ENCODE measurements at regions not wholly inside any gene's neighbourhood (a gene's known extent, or its start where the extent isn't known, plus 50 kb on each side); places are given as distances from the start of the nearest gene placed in this dataset.

- no peak for DNase-seq
Observed at GRCh38 chr12:47558625-47559345, 147.0 kb downstream of the RPAP3 start.

GRCh38 chr12:47557386-47557785, 148.4 kb downstream of the RPAP3 start:
- no peak for DNase-seq

- DNase-seq, result no peak
Observed at GRCh38 chr12:47556261-47557030, 149.4 kb downstream of the RPAP3 start.

DNA sequence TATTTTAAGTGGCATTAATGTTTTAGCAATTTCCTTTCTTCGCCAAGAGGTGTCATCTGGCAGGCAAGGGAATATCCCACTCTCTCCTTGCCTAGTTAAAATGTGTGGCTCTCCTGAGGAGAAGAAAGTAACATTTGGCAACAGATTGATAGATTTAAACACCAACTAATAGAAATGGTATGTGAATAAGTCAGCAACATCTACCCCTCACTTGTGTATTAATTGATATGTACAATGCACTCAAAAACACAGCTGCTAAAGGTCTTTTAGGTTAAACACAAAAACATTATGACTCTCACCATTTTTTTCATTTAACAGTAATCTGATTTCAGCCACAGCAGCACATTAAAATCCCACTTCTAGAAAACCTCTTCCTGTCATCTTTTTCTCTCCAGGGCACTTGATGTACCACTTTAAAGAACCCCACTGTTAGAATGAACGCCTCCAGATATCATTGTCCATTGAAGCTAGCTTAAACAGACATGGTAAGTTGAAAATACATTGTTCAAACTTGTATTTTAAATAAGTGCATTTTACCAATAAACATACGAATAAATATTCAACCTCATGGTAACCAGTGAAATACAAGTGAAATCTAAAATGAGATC, 151.7 kb downstream of the RPAP3 start:
- no peak for DNase-seq

- DNase-seq, result no peak
Observed at GRCh38 chr12:47553266-47553665, 152.6 kb downstream of the RPAP3 start.

DNA sequence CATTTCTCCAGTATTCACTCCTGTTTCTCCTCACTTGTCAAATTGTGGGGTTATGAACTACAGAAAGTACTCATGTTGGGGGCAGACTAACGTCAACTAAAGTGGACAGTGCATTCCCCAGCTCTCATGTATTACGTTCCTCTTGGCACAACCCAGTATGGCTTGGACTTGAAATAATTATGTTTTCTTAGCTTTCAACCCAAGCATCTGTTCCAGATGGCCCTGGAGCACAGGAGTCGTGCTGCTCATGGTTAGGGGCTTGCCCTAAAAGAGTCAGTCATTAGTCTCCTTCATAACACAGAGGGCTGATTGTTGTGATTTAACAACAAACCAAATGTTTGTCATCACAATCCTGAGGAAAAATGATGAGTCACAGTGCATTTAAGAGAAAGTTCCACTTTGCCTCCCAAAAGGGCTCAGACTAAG, 154.4 kb downstream of the RPAP3 start:
- DNase-seq, result no peak

GRCh38 chr12:47549258-47549657, 156.6 kb downstream of the RPAP3 start:
- DNase-seq, result peak; percentile 13

- no peak for DNase-seq
Observed at GRCh38 chr12:47548401-47548800, 157.4 kb downstream of the RPAP3 start.

GRCh38 chr12:47547077-47547476, 158.8 kb downstream of the RPAP3 start:
- no peak for DNase-seq

DNA sequence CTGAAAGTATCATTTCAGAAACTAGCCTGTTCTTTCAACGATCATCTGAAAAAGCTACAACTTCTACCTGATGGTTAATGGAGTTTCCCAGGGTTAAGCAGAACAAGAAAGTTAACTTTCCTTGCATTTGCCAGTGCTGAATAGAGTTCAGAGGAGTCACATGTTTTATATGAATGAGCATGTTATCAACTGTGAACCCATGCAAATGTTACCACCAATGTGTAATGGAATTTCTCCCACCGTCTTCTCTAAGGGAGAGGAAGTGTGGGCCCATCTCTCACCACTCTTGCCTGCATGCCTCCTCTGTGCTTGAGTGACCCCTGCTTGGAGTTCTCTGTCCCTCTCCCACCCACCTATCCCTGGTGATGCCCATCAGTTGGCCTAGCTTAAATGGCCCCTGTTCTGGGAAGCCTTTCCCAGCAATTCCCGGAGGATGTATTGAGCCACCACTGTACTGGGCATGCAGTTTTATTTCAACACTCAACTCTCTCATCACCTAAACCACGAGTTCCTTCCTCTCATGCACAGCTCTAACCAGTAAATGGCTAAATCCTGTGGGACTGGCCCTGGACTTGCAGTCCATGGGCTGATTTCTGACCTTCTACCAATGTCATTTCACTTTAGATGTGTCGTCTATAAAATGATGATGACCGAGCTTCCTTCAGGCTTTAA, 159.8 kb downstream of the RPAP3 start:
- DNase-seq, result no peak

DNA sequence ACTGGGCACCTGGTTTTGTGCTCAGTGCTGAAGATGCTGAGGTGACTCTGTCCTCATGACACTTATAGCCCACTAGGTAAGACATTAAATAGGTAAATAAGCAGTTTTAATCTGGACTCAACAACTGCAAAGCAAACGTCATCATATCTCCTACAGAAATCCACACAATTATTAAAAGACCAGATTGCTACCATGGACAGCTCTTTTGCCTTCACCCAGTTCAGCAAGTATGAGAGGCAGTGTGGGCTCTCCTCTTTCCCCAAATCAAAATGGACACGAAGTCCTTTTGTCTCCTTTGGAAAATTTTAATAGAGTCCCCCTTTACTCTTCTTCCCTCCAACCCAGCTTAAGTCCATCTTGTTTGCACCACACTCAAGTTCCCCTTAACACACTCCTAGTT, 171.1 kb downstream of the RPAP3 start:
- no peak for DNase-seq

GRCh38 chr12:47530050-47530449, 175.8 kb downstream of the RPAP3 start:
- no peak for DNase-seq

DNA sequence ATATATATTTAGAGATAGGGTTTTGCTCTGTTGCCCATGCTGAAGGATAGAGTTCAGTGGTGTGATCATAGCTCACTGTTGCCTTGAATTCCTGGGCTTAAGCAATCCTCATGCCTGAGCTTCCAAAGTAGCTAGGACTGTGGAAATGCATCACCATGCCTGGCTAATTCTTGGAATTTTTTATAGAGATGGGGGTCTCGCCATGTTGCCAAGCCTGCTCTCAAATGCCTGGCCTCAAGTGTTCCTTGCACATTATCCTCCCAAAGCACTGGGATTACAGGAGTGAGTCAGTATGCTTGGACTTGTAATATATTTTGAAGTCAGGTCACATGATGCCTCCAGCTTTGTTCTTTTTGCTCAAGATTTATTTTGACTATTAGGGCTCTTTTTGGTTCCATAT, 178.0 kb downstream of the RPAP3 start:
- no peak for DNase-seq

- DNase-seq, result no peak
Observed at GRCh38 chr12:47520029-47520428, 185.8 kb downstream of the RPAP3 start.

- no peak for DNase-seq
Observed at GRCh38 chr12:47517122-47517521, 188.7 kb downstream of the RPAP3 start.

DNA sequence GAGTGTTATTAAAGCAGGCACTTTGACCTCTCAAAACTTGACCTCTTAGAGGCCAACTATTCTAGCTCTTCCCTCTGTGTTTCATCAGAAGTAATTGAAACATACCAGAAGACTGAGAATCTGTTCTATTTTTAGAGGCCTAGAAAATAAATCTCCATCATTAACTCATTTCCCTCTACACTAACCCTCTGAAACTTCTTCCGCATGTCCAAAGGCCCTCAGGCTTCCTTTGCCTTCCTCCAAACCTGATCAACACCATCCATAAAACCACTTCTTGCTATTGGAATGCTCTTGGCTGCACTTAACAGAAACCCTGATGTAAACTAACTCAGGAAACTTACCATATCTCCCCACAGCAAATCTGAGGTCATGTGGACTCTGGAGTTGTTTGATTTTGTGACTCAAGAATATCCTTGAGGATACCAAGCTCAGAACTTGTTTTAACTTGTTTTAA, 196.4 kb downstream of the RPAP3 start:
- no peak for DNase-seq

GRCh38 chr12:47507221-47507620, 198.6 kb downstream of the RPAP3 start:
- no peak for DNase-seq

DNA sequence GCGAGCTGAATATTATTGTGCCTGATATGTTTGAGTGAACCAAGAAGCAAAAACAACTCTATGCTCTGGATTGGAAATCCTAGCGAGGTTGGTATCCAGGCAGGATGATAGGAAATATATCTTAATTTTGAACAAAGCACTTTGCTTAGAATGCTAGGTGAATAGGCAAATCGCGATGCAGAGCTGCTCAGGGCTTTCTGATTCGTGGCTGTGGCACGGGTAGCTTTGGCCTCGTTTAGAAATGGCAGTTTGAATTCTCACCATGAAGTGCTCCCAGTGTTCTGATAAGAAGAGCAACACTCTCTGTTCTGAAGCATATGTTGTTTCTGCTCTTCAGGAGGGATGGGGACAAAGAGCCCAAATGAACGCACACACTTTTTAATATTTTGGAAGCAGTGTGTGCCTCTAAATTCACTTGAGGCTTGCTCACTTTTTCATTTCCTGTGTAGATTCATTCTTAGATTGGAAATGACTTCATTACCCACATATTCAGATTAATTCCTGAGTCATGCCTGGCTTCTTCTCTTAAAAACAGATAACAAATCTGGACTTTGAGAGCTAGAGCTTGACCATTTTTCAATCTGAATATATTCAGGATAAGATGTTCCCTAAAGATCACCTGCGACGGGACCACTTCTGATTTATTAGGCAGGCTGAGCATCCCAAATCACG, 200.9 kb downstream of the RPAP3 start:
- DNase-seq, result no peak

GRCh38 chr12:47493801-47494200, 212.0 kb downstream of the RPAP3 start:
- no peak for DNase-seq

- DNase-seq, result no peak
Observed at GRCh38 chr12:47491516-47492305, 214.1 kb downstream of the RPAP3 start.

GRCh38 chr12:47488888-47489287, 216.9 kb downstream of the RPAP3 start:
- no peak for DNase-seq

DNA sequence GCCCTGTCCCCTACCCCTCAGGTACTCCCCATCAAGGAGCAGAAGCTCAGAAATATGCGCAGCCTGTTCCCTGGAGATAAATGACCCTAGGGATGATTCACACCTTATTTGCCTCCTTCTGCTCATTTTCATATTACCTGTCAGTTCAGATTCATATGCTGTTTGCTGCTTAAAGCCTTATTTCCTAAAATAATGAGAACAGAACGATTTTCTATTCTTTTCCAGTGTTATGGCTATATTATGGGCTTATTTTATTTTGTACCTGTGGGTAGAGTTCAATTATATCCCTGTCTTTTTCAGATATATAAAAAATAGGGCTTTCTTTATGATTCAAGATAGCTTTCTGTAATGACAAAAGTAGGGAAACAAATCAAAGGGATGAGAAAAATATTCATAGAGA, 224.8 kb downstream of the RPAP3 start:
- no peak for DNase-seq

Measured in stimulated activated CD4-positive, alpha-beta T cell treated with anti-CD3 and anti-CD28 coated beads, Interleukin-1b, Interleukin-23, amount 100 ng/mL, for 48 hours (primary cell).